HEK293 (cell line): ENCODE measurements at regions not wholly inside any gene's neighbourhood (a gene's known extent, or its start where the extent isn't known, plus 50 kb on each side); places are given as distances from the start of the nearest gene placed in this dataset.
A peak's percentile ranks its signal among the peaks of the same experiment; 100 is the strongest.

Experiments used
- CTCF ChIA-PET: fragments of 350-600 bp; formaldehyde crosslinking; extraction: SDS; loops from one replicate; lab custom pipeline; 2021; ENCODE audit warnings: antibody characterized with exemption; lab: Yijun Ruan, JAX
- POLR2A ChIA-PET: fragments of 300-600 bp; formaldehyde crosslinking; extraction: SDS; loops from one replicate; lab custom pipeline; 2020; ENCODE audit warnings: antibody characterized with exemption, inconsistent platforms; lab: Yijun Ruan, JAX
- H3K27ac ChIP-seq: fragments of 200-500 bp; sonication (Bioruptor generic); 2 replicates; pipeline ENCODE4 v1.5.1; 2014; ENCODE audit warnings: low read depth, low read length, control low read depth, inconsistent platforms; ENCODE audit errors: extremely low read depth
- H3K36me3 ChIP-seq, 2 experiments: fragments of 200-500 bp in 1 of 2; sonication (Bioruptor generic) in 1 of 2; 1 replicate in 1 of 2; 2 replicates in 1 of 2; pipeline ENCODE4 v1.5.1; 2014 to 2017; ENCODE audit warnings: inconsistent platforms in 2 of 2, low read length in 2 of 2; ENCODE audit not compliant: control insufficient read depth in 2 of 2, insufficient read depth in 1 of 2
- H3K4me1 ChIP-seq: fragments of 200-500 bp; sonication (Bioruptor generic); 2 replicates; pipeline ENCODE4 v1.5.1; 2014; ENCODE audit warnings: mild to moderate bottlenecking, low read length, inconsistent platforms; ENCODE audit not compliant: control insufficient read depth, insufficient read depth
- H3K4me3 ChIP-seq: 2 replicates; pipeline ENCODE4 v1.5.1; 2011; ENCODE audit warnings: low read depth, mild to moderate bottlenecking, control low read depth, low read length, moderate library complexity
- H3K9me3 ChIP-seq: fragments of 200-500 bp; sonication (Bioruptor generic); 2 replicates; pipeline ENCODE4 v1.5.1; 2014; ENCODE audit warnings: low read depth, low read length, inconsistent platforms; ENCODE audit not compliant: control insufficient read depth, insufficient read depth
- AEBP2 ChIP-seq: fragments of 450-650 bp; formaldehyde crosslinking; IDR thresholded peaks from 2 replicates; pipeline ENCODE4 v1.5.1; 2016; ENCODE audit warnings: missing biosample characterization, missing genetic modification characterization, borderline replicate concordance
- KLF1 ChIP-seq: fragments of 450-650 bp; formaldehyde crosslinking; IDR thresholded peaks from 2 replicates; pipeline ENCODE4 v1.5.1; 2016; ENCODE audit warnings: missing biosample characterization, missing genetic modification characterization
- KLF17 ChIP-seq: fragments of 450-650 bp; formaldehyde crosslinking; IDR thresholded peaks from 2 replicates; pipeline ENCODE4 v1.5.1; 2016; ENCODE audit warnings: missing biosample characterization, missing genetic modification characterization
- PRDM6 ChIP-seq: fragments of 450-650 bp; formaldehyde crosslinking; IDR thresholded peaks from 2 replicates; pipeline ENCODE4 v1.5.1; 2017; ENCODE audit warnings: missing biosample characterization, missing genetic modification characterization
- REST ChIP-seq: fragments of 450-650 bp; formaldehyde crosslinking; IDR thresholded peaks from 2 replicates; pipeline ENCODE4 v1.5.1; 2016; ENCODE audit warnings: missing biosample characterization, missing genetic modification characterization
- ZNF239 ChIP-seq: fragments of 450-650 bp; formaldehyde crosslinking; IDR thresholded peaks from 2 replicates; pipeline ENCODE4 v1.5.1; 2016; ENCODE audit warnings: missing biosample characterization, missing genetic modification characterization
- ZNF324 ChIP-seq: fragments of 450-650 bp; formaldehyde crosslinking; IDR thresholded peaks from 2 replicates; pipeline ENCODE4 v1.5.1; 2016; ENCODE audit warnings: missing biosample characterization, missing genetic modification characterization
- ZNF501 ChIP-seq: fragments of 450-650 bp; formaldehyde crosslinking; IDR thresholded peaks from 2 replicates; pipeline ENCODE4 v1.5.1; 2016; ENCODE audit warnings: missing biosample characterization, missing genetic modification characterization
- ZNF513 ChIP-seq: fragments of 450-650 bp; IDR thresholded peaks from 2 replicates; pipeline ENCODE4 v1.5.1; 2018; ENCODE audit warnings: missing biosample characterization, missing genetic modification characterization
- ZNF549 ChIP-seq: fragments of 450-650 bp; IDR thresholded peaks from 2 replicates; pipeline ENCODE4 v1.5.1; 2018; ENCODE audit warnings: missing biosample characterization, missing genetic modification characterization, mild to moderate bottlenecking, inconsistent platforms, moderate library complexity
- ZNF580 ChIP-seq: fragments of 450-650 bp; formaldehyde crosslinking; IDR thresholded peaks from 2 replicates; pipeline ENCODE4 v1.5.1; 2016; ENCODE audit warnings: missing biosample characterization, missing genetic modification characterization
- ZNF600 ChIP-seq: fragments of 450-650 bp; formaldehyde crosslinking; IDR thresholded peaks from 2 replicates; pipeline ENCODE4 v1.5.1; 2016; ENCODE audit warnings: missing biosample characterization, missing genetic modification characterization
- ZNF654 ChIP-seq: fragments of 450-650 bp; formaldehyde crosslinking; IDR thresholded peaks from 2 replicates; pipeline ENCODE4 v1.5.1; 2016; ENCODE audit warnings: low read depth, missing biosample characterization, missing genetic modification characterization
- ZNF692 ChIP-seq: fragments of 450-650 bp; formaldehyde crosslinking; IDR thresholded peaks from 2 replicates; pipeline ENCODE4 v1.5.1; 2016; ENCODE audit warnings: missing biosample characterization, missing genetic modification characterization
- ZNF704 ChIP-seq: fragments of 450-650 bp; formaldehyde crosslinking; IDR thresholded peaks from 2 replicates; pipeline ENCODE4 v1.5.1; 2016; ENCODE audit warnings: missing biosample characterization, missing genetic modification characterization
- ZNF792 ChIP-seq: fragments of 450-650 bp; formaldehyde crosslinking; IDR thresholded peaks from 2 replicates; pipeline ENCODE4 v1.5.1; 2016; ENCODE audit warnings: missing biosample characterization, missing genetic modification characterization

- no peak for TF ChIP-seq AEBP2 (tag by site-specific recombination)
- TF ChIP-seq KLF17 (tag by site-specific recombination) = no peak
- TF ChIP-seq ZNF580 (tag by site-specific recombination) = no peak
- no peak for TF ChIP-seq ZNF692 (tag by site-specific recombination)
- TF ChIP-seq ZNF549 (tag by site-specific recombination) = no peak
- TF ChIP-seq, all 188 proteins: peak for 0
Measured at GRCh38 chr2:126241001-126241400, 415.0 kb upstream of the GYPC start (continued).

- H3K4me3 ChIP-seq = no peak overlapping the region
- no peaks in the 10 kb centered on the region for H3K36me3 ChIP-seq
- TF ChIP-seq ZNF704 (tag by site-specific recombination) (no peak), REST (tag by site-specific recombination) (no peak), ZNF600 (tag by site-specific recombination) (no peak), ZNF324 (no peak), KLF1 (tag by site-specific recombination) (no peak)
- no peaks in the 10 kb centered on the region for H3K9me3 ChIP-seq
- no peaks in the 10 kb centered on the region for H3K4me1 ChIP-seq
- ChIA-PET POLR2A (no interaction called here), CTCF (interaction anchor here (0.7 kb wide), 1 partner anchor 399 kb away, joined by 3 read pairs; no protein-coding TSS in a partner anchor)
- H3K27ac ChIP-seq = no peak overlapping the region
Measured at GRCh38 chr2:126241411-126241810, 414.5 kb upstream of the GYPC start.

GRCh38 chr2:126244937-126245336 is 411.0 kb upstream of the GYPC start:
- TF ChIP-seq ZNF792 (tag by site-specific recombination) = no peak
- TF ChIP-seq ZNF239 (tag by site-specific recombination) = no peak
- TF ChIP-seq PRDM6 (tag by site-specific recombination) = no peak
- no peak for TF ChIP-seq ZNF501 (tag by site-specific recombination)
- no peak for TF ChIP-seq ZNF513 (tag by site-specific recombination)
- peak; percentile 37 for TF ChIP-seq ZNF654
- Histone ChIP-seq H3K4me3 (no peak overlapping the region), H3K9me3 (no peaks in the 10 kb centered on the region), H3K4me1 (no peaks in the 10 kb centered on the region), H3K36me3 (no peaks in the 10 kb centered on the region), H3K27ac (no peak overlapping the region)
- ChIA-PET CTCF (interaction anchor here (0.6 to 2.1 kb wide), 10 partner anchors 9 to 535 kb away, joined by 3 to 12 read pairs (median 3); no protein-coding TSS in a partner anchor), POLR2A (no interaction called here)
